ENCODE measurements at regions not wholly inside any gene's neighbourhood (a gene's known extent, or its start where the extent isn't known, plus 50 kb on each side); places are given as distances from the start of the nearest gene placed in this dataset.
"Not testable (repeated sequence)": the region's sequence is repeated elsewhere in the genome, so short reads cannot be mapped to it uniquely, and the experiment has no call there.

DNA sequence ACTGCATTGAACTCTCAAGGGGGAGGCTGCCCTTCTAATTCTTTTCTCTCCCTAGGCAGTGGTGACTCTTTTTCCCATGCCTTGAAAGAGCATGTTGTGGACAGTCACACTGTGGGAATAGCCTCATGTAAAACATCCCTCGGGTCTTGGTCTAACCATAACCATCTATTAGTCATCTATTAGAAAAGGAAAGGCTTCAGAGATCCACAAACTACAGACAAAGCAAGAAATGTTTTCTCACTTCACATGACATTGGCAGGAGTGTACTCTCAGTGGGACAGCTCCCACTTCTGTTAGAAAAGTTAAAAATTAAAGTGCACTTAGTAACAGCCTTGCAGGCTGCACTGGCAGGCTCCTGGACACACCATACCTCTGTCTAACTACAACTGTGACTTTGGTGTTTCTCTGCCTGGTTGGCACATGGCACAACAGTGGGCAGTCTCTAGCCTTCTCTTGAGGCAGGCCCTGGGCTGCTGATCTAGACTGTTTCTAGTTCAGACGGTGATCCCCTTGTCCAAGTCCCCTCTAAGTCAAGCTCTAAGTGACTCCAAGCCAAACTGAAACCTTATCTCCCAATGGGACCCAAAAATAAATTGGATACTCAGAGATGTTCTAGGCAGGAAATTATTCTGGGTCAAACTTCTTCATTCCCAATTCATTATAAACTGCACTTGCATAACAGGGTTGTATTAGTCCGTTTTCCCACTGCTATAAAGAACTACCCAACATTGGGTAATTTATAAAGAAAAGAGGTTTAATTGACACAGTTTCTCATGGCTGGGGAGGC lies 57.9 kb upstream of the ITGB1 start:
- Histone ChIP-seq H3K36me3 (ENCODE audit: control insufficient read depth, low read depth, low read length) (no peaks in the 10 kb centered on the region), H3K9me3 (ENCODE audit: control insufficient read depth, low read depth, low read length) (no peaks in the 10 kb centered on the region), H3K4me1 (ENCODE audit: control insufficient read depth, low read depth, low read length) (no peaks in the 10 kb centered on the region), H3K4me3 (ENCODE audit: low read length) (no peak overlapping the region), H3K27ac (ENCODE audit: low read length) (no peak overlapping the region), H3K9ac (ENCODE audit: low read length) (no peak overlapping the region), H3K27me3 (ENCODE audit: control insufficient read depth, insufficient read depth, low read length) (no peaks in the 10 kb centered on the region)

DNA sequence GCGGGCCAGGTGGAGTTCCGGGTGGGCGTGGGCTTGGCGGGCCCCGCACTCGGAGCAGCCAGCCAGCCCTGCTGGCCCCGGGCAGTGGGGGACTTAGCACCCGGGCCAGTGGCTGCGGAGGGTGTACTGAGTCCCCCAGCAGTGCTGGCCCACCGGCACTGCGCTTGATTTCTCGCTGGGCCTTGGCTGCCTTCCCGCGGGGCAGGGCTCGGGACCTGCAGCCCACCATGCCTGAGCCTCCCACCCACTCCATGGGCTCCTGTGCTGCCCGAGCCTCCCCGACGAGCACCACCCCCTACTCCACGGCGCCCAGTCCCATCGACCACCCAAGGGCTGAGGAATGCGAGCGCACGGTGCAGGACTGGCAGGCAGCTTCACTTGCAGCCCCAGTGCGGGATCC lies 55.3 kb upstream of the ITGB1 start:
- H3K4me3 ChIP-seq (ENCODE audit: low read length); H3K27me3 ChIP-seq (ENCODE audit: control insufficient read depth, insufficient read depth, low read length); H3K4me1 ChIP-seq (ENCODE audit: control insufficient read depth, low read depth, low read length); H3K9ac ChIP-seq (ENCODE audit: low read length); H3K9me3 ChIP-seq (ENCODE audit: control insufficient read depth, low read depth, low read length); H3K36me3 ChIP-seq (ENCODE audit: control insufficient read depth, low read depth, low read length); H3K27ac ChIP-seq (ENCODE audit: low read length): not testable (repeated sequence)

DNA sequence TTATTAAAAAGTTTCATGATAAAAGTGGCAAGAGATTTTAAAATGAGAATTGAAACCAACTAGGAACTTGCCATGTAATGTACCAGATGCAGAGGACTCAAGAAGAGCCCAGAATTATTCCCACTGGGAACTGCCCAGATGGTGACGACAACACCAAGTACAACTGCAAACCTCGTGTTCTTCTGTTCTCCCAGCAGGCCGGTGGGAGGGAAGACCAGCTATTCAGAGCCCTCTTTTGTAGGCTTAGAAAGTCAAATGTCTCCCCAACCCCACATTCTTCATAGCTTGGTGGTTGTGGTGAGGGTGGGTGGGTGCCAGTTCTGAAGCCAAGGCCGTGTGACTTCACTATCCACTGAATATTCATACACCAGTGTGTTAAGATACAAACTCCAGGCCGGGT lies 54.3 kb upstream of the ITGB1 start:
- Histone ChIP-seq H3K9me3 (ENCODE audit: control insufficient read depth, low read depth, low read length) (no peaks in the 10 kb centered on the region), H3K27me3 (ENCODE audit: control insufficient read depth, insufficient read depth, low read length) (no peaks in the 10 kb centered on the region), H3K36me3 (ENCODE audit: control insufficient read depth, low read depth, low read length) (no peaks in the 10 kb centered on the region), H3K4me1 (ENCODE audit: control insufficient read depth, low read depth, low read length) (peaks cover 10% of the 10 kb centered on the region), H3K27ac (ENCODE audit: low read length) (no peak overlapping the region), H3K4me3 (ENCODE audit: low read length) (no peak overlapping the region), H3K9ac (ENCODE audit: low read length) (no peak overlapping the region)

DNA sequence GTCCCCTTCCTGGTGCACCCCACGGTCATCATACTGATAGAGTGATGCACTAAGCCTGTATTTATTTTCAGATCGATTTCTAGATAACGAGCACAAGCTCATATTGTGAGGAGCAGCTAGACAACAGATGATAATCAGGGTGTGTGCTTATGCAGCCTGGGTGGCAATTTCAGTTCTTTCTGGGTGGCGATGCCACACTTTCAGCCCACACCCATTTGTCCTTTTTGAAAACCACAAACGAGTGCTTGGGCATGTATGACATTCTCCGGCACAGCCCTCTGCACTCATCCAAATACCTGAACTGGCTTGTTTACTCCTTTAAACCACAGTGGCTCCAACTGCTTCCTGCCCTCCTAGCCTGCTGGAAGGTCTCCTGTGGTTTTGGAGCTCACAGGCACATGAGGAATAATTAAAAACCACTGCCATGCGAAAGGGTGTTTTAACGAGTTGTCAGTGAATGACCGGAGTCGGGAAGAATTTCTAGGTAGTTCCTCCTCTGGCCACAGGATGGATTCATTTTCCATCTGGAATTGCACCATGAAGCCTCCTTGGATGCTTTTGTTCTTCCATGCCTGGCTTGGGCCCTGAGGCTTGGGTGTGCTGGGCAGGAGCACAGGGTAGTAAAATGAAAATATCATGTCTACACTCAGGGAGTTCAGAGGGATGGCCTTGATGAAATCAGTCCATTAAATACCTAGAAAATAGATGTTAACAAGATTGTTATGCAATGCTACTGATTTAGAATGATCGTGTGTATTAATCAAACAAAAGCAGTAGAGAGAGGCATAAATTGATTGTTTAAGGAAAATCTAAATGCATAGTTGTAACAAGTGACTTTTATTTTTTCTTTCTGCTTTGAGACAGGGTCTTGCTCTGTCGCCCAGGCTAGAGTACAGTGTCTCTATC lies 52.4 kb upstream of the ITGB1 start:
- Histone ChIP-seq H3K4me1 (ENCODE audit: control insufficient read depth, low read depth, low read length) (peaks cover 14% of the 10 kb centered on the region), H3K4me3 (ENCODE audit: low read length) (no peak overlapping the region), H3K27me3 (ENCODE audit: control insufficient read depth, insufficient read depth, low read length) (no peaks in the 10 kb centered on the region), H3K9me3 (ENCODE audit: control insufficient read depth, low read depth, low read length) (no peaks in the 10 kb centered on the region), H3K27ac (ENCODE audit: low read length) (no peak overlapping the region), H3K9ac (ENCODE audit: low read length) (no peak overlapping the region), H3K36me3 (ENCODE audit: control insufficient read depth, low read depth, low read length) (no peaks in the 10 kb centered on the region)

DNA sequence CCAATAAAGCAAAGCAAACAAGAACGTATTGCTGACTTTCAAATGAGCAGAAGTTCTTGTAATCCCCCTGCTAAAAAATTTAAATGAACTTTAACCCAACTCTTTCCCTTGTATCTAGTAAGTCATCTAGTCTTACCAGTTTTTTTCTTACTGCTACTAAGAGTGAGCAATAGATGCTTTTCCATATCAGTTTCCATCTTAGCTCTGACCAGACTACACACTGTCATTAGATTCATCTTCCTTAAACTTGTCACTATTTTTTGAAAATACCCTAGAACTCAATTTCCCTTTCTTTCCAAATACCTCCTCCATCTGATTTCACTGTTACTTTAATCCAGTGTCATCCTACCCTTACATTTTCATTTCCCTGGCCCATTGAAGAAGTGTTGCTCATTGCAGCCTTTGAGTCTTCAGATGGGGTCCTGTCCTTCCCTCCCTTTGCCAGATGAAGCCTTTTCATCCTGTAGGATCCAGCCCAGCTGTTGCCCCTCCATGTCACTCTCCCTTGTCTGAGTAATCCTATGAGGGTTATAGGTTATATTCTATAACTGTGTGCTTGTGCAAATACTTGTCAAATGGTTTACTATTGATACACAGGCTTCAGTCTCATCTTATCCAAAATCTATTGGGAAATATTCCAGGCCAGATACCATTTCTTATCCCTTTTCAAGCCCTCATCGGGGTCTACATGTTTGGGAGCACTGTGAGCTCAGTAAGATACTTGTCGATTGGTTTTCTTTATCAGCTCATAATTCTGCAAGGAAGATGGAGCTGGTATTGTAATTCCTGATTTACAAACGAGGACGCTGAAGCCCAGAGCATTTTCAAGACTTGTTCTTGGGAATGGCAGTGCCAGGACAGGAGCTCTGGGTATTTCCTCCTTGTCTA lies 51.5 kb upstream of the ITGB1 start:
- H3K27me3 ChIP-seq (ENCODE audit: control insufficient read depth, insufficient read depth, low read length) = no peaks in the 10 kb centered on the region
- no peak overlapping the region for H3K27ac ChIP-seq (ENCODE audit: low read length)
- no peaks in the 10 kb centered on the region for H3K36me3 ChIP-seq (ENCODE audit: control insufficient read depth, low read depth, low read length)
- H3K4me3 ChIP-seq (ENCODE audit: low read length) = no peak overlapping the region
- no peak overlapping the region for H3K9ac ChIP-seq (ENCODE audit: low read length)
- peaks cover 14% of the 10 kb centered on the region for H3K4me1 ChIP-seq (ENCODE audit: control insufficient read depth, low read depth, low read length)
- no peaks in the 10 kb centered on the region for H3K9me3 ChIP-seq (ENCODE audit: control insufficient read depth, low read depth, low read length)

DNA sequence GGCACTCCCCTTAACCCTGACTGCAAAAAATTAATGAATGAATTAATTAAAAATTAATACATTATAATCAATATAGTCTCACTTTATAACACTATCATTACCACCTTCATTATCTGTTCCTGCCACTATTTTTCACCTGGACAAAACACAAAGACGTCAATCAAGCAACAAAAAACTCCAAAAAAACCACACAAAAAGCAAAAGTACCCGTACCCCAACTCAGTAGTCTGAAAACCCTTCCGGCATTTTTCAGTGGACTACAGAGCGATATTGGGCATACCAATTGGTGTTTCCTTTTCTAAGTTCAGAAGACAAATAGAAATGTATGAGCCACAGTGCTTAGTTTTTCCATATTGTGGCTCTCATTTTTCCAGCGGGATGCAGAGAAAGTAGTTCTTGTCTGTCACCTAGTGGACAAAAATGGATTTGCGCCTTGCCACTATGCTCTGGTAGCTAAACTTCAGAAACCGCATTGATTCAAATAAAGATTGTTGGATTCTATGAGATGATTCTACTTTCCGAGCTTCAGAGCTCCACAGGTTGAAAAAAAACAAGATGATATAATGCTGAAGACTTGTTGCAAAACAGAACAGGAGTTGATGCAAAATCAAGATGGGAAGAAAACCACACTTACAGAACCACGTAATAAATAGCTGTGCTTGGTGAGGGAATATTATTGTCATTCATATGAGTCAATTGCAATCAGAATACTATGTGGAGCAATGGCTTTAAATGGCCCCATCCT lies 50.6 kb upstream of the ITGB1 start:
- Histone ChIP-seq H3K27ac (ENCODE audit: low read length) (no peak overlapping the region), H3K4me1 (ENCODE audit: control insufficient read depth, low read depth, low read length) (peaks cover 14% of the 10 kb centered on the region), H3K9ac (ENCODE audit: low read length) (no peak overlapping the region), H3K9me3 (ENCODE audit: control insufficient read depth, low read depth, low read length) (no peaks in the 10 kb centered on the region), H3K27me3 (ENCODE audit: control insufficient read depth, insufficient read depth, low read length) (no peaks in the 10 kb centered on the region), H3K4me3 (ENCODE audit: low read length) (no peak overlapping the region), H3K36me3 (ENCODE audit: control insufficient read depth, low read depth, low read length) (no peaks in the 10 kb centered on the region)

DNA sequence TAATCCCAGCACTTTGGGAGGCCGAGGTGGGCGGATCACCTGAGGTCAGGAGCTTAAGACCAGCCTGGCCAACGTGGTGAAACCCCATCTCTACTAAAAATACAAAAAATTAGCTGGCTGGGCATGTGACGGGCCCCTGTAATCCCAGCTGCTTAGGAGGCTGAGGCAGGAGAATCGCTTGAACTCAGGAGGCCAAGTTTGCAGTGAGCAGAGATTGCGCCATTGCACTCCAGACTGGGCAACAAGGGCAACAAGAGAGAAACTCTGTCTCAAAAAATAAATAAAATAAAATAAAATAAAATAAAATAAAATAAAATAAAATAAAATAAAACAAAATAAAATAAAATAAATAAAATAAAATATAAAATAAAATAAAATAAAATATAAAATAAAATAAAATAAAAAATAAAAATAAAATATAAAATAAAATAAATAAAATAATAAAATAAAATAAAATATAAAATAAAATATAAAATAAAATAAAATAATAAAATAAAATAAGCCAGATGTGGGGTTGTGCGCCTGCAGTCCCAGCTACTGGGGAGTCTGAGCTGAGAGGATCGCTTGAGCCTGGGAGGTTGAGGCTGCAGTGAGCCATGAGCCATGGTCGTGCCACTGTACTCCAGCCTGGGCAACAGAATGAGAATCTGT lies 49.8 kb upstream of the ITGB1 start:
- H3K36me3 ChIP-seq (ENCODE audit: control insufficient read depth, low read depth, low read length); H3K4me3 ChIP-seq (ENCODE audit: low read length); H3K9me3 ChIP-seq (ENCODE audit: control insufficient read depth, low read depth, low read length); H3K27me3 ChIP-seq (ENCODE audit: control insufficient read depth, insufficient read depth, low read length); H3K27ac ChIP-seq (ENCODE audit: low read length); H3K9ac ChIP-seq (ENCODE audit: low read length): not testable (repeated sequence)
- peaks cover 14% of the 10 kb centered on the region for H3K4me1 ChIP-seq (ENCODE audit: control insufficient read depth, low read depth, low read length)
